Progenitor cell of endocrine pancreas (in vitro differentiated cells): ENCODE measurements at regions not wholly inside any gene's neighbourhood (a gene's known extent, or its start where the extent isn't known, plus 50 kb on each side); places are given as distances from the start of the nearest gene placed in this dataset.

Experiments used
- DNase-seq: peaks from one replicate; pipeline ENCODE4 v3.0.0; 2021; ENCODE audit warnings: low spot score; ENCODE audit not compliant: unreplicated experiment
- H3K27ac Mint-ChIP-seq: 2 replicates; pipeline ENCODE4 v1.8.0; 2021; ENCODE audit warnings: mild to moderate bottlenecking, moderate library complexity, mixed read lengths
- H3K27me3 Mint-ChIP-seq: 2 replicates; pipeline ENCODE4 v1.8.0; 2021; ENCODE audit warnings: mixed read lengths
- H3K36me3 Mint-ChIP-seq: 2 replicates; pipeline ENCODE4 v1.8.0; 2022; ENCODE audit warnings: mixed read lengths; ENCODE audit not compliant: insufficient read depth
- H3K4me1 Mint-ChIP-seq: 2 replicates; pipeline ENCODE4 v1.8.0; 2021; ENCODE audit warnings: low read depth, mixed read lengths
- H3K4me3 Mint-ChIP-seq: 2 replicates; pipeline ENCODE4 v1.8.0; 2021; ENCODE audit warnings: low read depth, mild to moderate bottlenecking, moderate library complexity, mixed read lengths
- H3K9me3 Mint-ChIP-seq: 2 replicates; pipeline ENCODE4 v1.8.0; 2021; ENCODE audit warnings: low read depth, mixed read lengths
- CTCF ChIP-seq: fragments of 200-600 bp; sonication (generic); IDR thresholded peaks from one replicate; pipeline ENCODE4 v1.5.0; 2021; ENCODE audit warnings: antibody characterized with exemption, mild to moderate bottlenecking; ENCODE audit not compliant: unreplicated experiment

DNA sequence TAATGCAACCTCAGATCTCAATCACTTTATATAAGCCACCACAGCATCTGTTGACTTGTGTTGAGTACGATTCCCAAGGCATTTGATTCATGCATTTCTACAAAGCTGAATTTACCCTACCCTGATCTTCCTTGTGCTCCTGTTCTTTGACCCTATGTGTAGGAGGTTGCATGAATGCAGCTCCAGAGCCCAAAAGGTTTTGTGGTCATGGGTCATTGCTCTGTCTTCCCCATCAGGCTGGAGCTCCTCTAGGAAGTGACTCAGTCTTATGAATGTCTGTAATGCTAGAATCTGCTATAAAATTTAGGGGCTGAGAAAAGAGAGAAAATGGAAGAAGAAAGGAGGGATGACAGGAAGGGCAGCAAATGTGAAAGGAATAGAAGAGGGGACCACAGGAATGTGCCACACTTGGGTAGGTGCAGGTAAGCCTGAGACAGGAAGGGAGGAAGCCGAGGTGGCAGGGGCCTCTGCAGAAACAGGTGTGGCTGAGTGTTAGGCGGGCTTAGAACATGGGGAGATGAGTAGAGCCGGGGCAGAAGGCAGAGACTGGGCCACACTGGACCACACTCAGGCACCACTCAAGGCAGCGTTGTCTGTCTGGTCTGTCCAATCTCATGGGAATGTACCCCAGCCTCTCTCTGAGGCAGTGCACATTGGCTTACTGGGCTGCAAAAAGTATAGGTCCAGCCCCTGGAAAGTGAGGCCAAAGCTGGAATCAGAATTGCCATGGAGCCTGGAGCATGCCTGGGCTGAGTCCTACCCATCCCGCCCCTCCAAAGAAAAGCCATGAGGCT lies 334.1 kb downstream of the BCL11B start:
- no peak overlapping the region for H3K27ac Mint-ChIP-seq
- no peaks in the 10 kb centered on the region for H3K36me3 Mint-ChIP-seq
- peaks cover 42% of the 10 kb centered on the region for H3K27me3 Mint-ChIP-seq
- DNase-seq: no peak
- no peak for TF ChIP-seq CTCF
- no peaks in the 10 kb centered on the region for H3K4me1 Mint-ChIP-seq
- no peak overlapping the region for H3K4me3 Mint-ChIP-seq
- no peaks in the 10 kb centered on the region for H3K9me3 Mint-ChIP-seq

GRCh38 chr14:98940693-98941437 lies 331.1 kb downstream of the BCL11B start:
- DNase-seq: no peak
- no peak overlapping the region for H3K4me3 Mint-ChIP-seq
- no peak overlapping the region for H3K27ac Mint-ChIP-seq
- peaks cover 2% of the 10 kb centered on the region for H3K4me1 Mint-ChIP-seq
- no peaks in the 10 kb centered on the region for H3K36me3 Mint-ChIP-seq
- peaks cover 39% of the 10 kb centered on the region for H3K27me3 Mint-ChIP-seq
- H3K9me3 Mint-ChIP-seq: no peaks in the 10 kb centered on the region
- TF ChIP-seq CTCF: no peak

- Mint-ChIP-seq H3K4me3 (no peak overlapping the region), H3K36me3 (no peaks in the 10 kb centered on the region), H3K4me1 (peaks cover 2% of the 10 kb centered on the region), H3K9me3 (no peaks in the 10 kb centered on the region), H3K27ac (no peak overlapping the region), H3K27me3 (peaks cover 40% of the 10 kb centered on the region)
- no peak for DNase-seq
- TF ChIP-seq CTCF: no peak
Measured at GRCh38 chr14:98941481-98941880, 330.5 kb downstream of the BCL11B start.

- Mint-ChIP-seq H3K4me1 (peaks cover 2% of the 10 kb centered on the region), H3K27ac (no peak overlapping the region), H3K4me3 (no peak overlapping the region), H3K9me3 (no peaks in the 10 kb centered on the region), H3K27me3 (peaks cover 33% of the 10 kb centered on the region), H3K36me3 (no peaks in the 10 kb centered on the region)
- TF ChIP-seq CTCF: no peak
- DNase-seq: no peak
Measured at GRCh38 chr14:98943907-98944306, 328.1 kb downstream of the BCL11B start.

DNA sequence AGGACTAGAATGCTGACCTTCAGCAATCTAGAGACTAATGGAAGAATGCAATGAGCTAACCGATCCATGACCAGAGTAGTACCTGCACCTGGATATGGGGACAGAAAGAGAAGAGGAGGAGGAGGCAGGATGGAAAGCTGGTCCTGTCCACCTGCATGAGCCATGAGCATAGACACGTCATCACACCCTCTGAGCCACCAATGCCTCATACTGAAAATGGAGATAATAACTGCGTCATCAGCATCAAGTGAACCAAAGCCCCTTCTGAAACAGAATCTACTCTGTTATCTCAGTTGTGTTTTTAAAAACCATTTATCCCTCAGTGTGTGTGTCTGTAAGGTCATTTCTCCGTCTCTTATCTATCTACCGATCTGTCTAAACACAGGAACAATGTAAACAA lies 327.0 kb downstream of the BCL11B start:
- no peak for TF ChIP-seq CTCF
- Mint-ChIP-seq H3K27me3 (peaks cover 34% of the 10 kb centered on the region), H3K27ac (no peak overlapping the region), H3K36me3 (no peaks in the 10 kb centered on the region), H3K4me1 (peaks cover 2% of the 10 kb centered on the region), H3K4me3 (no peak overlapping the region), H3K9me3 (no peaks in the 10 kb centered on the region)
- DNase-seq: no peak
